ENCODE measurements at regions not wholly inside any gene's neighbourhood (a gene's known extent, or its start where the extent isn't known, plus 50 kb on each side); places are given as distances from the start of the nearest gene placed in this dataset.
A peak's percentile ranks its signal among the peaks of the same experiment; 100 is the strongest.

- Histone ChIP-seq H3K4me3 (ENCODE audit: low read depth in 1 of 3, low read length in 3 of 3) (no peak overlapping the region), H3K27me3 (ENCODE audit: control insufficient read depth in 4 of 4, insufficient read depth in 4 of 4, low read length in 3 of 4) (no peaks in the 10 kb centered on the region), H3K27ac (ENCODE audit: low read depth in 1 of 2, low read length in 2 of 2) (no peak overlapping the region), H3K36me3 (ENCODE audit: control insufficient read depth in 4 of 4, insufficient read depth in 3 of 4, low read depth in 1 of 4, low read length in 3 of 4) (no peaks in the 10 kb centered on the region), H3K9ac (ENCODE audit: low read depth in 1 of 2, low read length in 2 of 2) (no peak overlapping the region), H3K9me3 (ENCODE audit: control insufficient read depth in 4 of 4, low read length in 3 of 4) (no peaks in the 10 kb centered on the region), H3K4me1 (ENCODE audit: control insufficient read depth in 4 of 4, insufficient read depth in 4 of 4, low read length in 3 of 4) (no peaks in the 10 kb centered on the region)
- DNase-seq (ENCODE audit: low spot score), result no peak
- WGBS, result 77% methylated on average over 4 of the region's 4 CpGs
- TF ChIP-seq TAF1 (conservative IDR thresholded peaks at IDR 0.05), result no peak
- TF ChIP-seq JUND (IDR thresholded peaks at IDR 0.05), result no peak
- TF ChIP-seq, protein P1, sequence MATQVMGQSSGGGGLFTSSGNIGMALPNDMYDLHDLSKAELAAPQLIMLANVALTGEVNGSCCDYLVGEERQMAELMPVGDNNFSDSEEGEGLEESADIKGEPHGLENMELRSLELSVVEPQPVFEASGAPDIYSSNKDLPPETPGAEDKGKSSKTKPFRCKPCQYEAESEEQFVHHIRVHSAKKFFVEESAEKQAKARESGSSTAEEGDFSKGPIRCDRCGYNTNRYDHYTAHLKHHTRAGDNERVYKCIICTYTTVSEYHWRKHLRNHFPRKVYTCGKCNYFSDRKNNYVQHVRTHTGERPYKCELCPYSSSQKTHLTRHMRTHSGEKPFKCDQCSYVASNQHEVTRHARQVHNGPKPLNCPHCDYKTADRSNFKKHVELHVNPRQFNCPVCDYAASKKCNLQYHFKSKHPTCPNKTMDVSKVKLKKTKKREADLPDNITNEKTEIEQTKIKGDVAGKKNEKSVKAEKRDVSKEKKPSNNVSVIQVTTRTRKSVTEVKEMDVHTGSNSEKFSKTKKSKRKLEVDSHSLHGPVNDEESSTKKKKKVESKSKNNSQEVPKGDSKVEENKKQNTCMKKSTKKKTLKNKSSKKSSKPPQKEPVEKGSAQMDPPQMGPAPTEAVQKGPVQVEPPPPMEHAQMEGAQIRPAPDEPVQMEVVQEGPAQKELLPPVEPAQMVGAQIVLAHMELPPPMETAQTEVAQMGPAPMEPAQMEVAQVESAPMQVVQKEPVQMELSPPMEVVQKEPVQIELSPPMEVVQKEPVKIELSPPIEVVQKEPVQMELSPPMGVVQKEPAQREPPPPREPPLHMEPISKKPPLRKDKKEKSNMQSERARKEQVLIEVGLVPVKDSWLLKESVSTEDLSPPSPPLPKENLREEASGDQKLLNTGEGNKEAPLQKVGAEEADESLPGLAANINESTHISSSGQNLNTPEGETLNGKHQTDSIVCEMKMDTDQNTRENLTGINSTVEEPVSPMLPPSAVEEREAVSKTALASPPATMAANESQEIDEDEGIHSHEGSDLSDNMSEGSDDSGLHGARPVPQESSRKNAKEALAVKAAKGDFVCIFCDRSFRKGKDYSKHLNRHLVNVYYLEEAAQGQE (IDR thresholded peaks at IDR 0.05), result no peak
- no peak for TF ChIP-seq FOXA1 (IDR thresholded peaks at IDR 0.05)
- no peak for TF ChIP-seq HNF4A (conservative IDR thresholded peaks at IDR 0.05)
- no peak for TF ChIP-seq RAD21 (IDR thresholded peaks at IDR 0.05)
- peak; percentile 58 for TF ChIP-seq SP1 (IDR thresholded peaks at IDR 0.05)
- peak; percentile 62 for TF ChIP-seq HNF4G (IDR thresholded peaks at IDR 0.05)
- no peak for TF ChIP-seq GABPA (IDR thresholded peaks at IDR 0.05 in 1 of 2, conservative IDR thresholded peaks at IDR 0.05 in 1 of 2)
- no peak for TF ChIP-seq RXRA (IDR thresholded peaks at IDR 0.05)
- no peak for TF ChIP-seq NR2F2 (IDR thresholded peaks at IDR 0.05)
- TF ChIP-seq, protein P2, sequence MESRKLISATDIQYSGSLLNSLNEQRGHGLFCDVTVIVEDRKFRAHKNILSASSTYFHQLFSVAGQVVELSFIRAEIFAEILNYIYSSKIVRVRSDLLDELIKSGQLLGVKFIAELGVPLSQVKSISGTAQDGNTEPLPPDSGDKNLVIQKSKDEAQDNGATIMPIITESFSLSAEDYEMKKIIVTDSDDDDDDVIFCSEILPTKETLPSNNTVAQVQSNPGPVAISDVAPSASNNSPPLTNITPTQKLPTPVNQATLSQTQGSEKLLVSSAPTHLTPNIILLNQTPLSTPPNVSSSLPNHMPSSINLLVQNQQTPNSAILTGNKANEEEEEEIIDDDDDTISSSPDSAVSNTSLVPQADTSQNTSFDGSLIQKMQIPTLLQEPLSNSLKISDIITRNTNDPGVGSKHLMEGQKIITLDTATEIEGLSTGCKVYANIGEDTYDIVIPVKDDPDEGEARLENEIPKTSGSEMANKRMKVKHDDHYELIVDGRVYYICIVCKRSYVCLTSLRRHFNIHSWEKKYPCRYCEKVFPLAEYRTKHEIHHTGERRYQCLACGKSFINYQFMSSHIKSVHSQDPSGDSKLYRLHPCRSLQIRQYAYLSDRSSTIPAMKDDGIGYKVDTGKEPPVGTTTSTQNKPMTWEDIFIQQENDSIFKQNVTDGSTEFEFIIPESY (IDR thresholded peaks at IDR 0.05), result no peak
- no peak for TF ChIP-seq YY1 (IDR thresholded peaks at IDR 0.05)
- no peak for TF ChIP-seq ATF3 (IDR thresholded peaks at IDR 0.05)
These were observed 113.7 kb downstream of the ARL4A start for GRCh38 chr7:12801107-12801506.

DNA sequence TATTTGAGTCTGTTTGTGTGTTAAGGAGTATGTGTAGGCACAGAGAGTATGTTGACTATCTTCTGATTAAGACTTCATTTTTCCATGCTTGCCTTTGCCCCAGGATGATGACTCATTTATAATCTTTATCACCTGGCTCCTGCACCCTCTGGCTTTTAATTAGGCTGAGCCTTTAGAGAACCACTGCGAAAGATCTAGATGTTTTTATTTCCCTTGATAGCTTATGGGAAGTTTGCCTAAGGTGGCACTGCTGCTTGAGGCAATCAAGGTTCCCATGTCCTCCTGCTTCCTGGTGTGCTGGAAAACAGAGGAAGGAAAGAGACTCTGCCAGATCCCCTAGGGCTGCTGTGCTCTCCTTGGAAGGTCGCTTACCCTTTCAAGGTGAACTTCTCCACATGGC lies 114.6 kb downstream of the ARL4A start:
- 75% methylated on average over 2 of the region's 2 CpGs for WGBS
- no peak overlapping the region for H3K4me3 ChIP-seq (ENCODE audit: low read depth in 1 of 3, low read length in 3 of 3)
- H3K27me3 ChIP-seq (ENCODE audit: control insufficient read depth in 4 of 4, insufficient read depth in 4 of 4, low read length in 3 of 4), result no peaks in the 10 kb centered on the region
- no peaks in the 10 kb centered on the region for H3K9me3 ChIP-seq (ENCODE audit: control insufficient read depth in 4 of 4, low read length in 3 of 4)
- H3K4me1 ChIP-seq (ENCODE audit: control insufficient read depth in 4 of 4, insufficient read depth in 4 of 4, low read length in 3 of 4), result no peaks in the 10 kb centered on the region
- DNase-seq (ENCODE audit: low spot score), result no peak
- no peaks in the 10 kb centered on the region for H3K36me3 ChIP-seq (ENCODE audit: control insufficient read depth in 4 of 4, insufficient read depth in 3 of 4, low read depth in 1 of 4, low read length in 3 of 4)
- TF ChIP-seq, protein P3, sequence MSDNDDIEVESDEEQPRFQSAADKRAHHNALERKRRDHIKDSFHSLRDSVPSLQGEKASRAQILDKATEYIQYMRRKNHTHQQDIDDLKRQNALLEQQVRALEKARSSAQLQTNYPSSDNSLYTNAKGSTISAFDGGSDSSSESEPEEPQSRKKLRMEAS (IDR thresholded peaks at IDR 0.05), result no peak
- TF ChIP-seq, protein P2 (IDR thresholded peaks at IDR 0.05), result no peak
- H3K9ac ChIP-seq (ENCODE audit: low read depth in 1 of 2, low read length in 2 of 2), result no peak overlapping the region
- no peak overlapping the region for H3K27ac ChIP-seq (ENCODE audit: low read depth in 1 of 2, low read length in 2 of 2)

All from liver (tissue), 7 donors.